Stomach (tissue), 4 donors: ENCODE measurements at regions not wholly inside any gene's neighbourhood (a gene's known extent, or its start where the extent isn't known, plus 50 kb on each side); places are given as distances from the start of the nearest gene placed in this dataset.

Experiments used
- CTCF ChIP-seq, 7 experiments: fragments of 450-650 bp in 4 of 7; fragments of 200-600 bp in 3 of 7; sonication (generic) in 3 of 7; IDR thresholded peaks; one replicate each; pipeline ENCODE4 v1.5.1; 2016 to 2019; ENCODE audit warnings: antibody characterized with exemption in 7 of 7, control low read depth in 2 of 7, mild to moderate bottlenecking in 1 of 7
- POLR2A ChIP-seq, 4 donors: fragments of 450-650 bp; IDR thresholded peaks; one replicate each; pipeline ENCODE4 v1.6.1; 2016; ENCODE audit warnings: antibody characterized with exemption in 4 of 4, control low read depth in 2 of 4, mild to moderate bottlenecking in 1 of 4, moderate library complexity in 1 of 4

- TF ChIP-seq CTCF (IDR thresholded peaks at IDR 0.05) (no peak), POLR2A (IDR thresholded peaks at IDR 0.05) (no peak)
Measured at GRCh38 chr11:116374085-116374484, 398.7 kb downstream of the BUD13 start.
